ENCODE measurements at regions not wholly inside any gene's neighbourhood (a gene's known extent, or its start where the extent isn't known, plus 50 kb on each side); places are given as distances from the start of the nearest gene placed in this dataset.

DNA sequence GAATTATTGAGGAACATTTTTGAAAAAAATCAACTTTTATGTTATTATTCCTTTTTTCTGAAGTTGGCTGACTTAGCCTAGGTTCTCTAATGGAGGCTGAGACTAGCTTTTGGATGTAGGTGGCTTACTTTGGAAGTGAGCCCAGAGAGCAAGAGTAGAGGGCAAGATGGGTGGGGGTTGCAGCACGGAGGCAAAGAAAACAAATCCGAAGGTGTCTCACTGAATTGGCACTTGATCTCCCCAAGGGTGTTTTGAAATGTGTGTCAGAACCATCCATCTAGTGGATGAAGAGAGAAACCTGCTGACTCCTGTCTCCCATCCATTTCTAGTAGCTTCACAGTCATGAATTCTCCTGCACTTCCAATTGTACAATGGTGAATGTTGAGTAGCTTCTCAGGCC is 390.7 kb downstream of the TMEM182 start:
- Mint-ChIP-seq H3K4me1 (ENCODE audit: insufficient read depth, unreplicated experiment) (peaks cover 13% of the 10 kb centered on the region), H3K4me3 (ENCODE audit: unreplicated experiment) (no peak overlapping the region), H3K36me3 (ENCODE audit: insufficient read depth, unreplicated experiment) (no peaks in the 10 kb centered on the region), H3K9me3 (ENCODE audit: unreplicated experiment) (no peaks in the 10 kb centered on the region), H3K27me3 (ENCODE audit: insufficient read depth, unreplicated experiment) (peaks cover 50% of the 10 kb centered on the region), H3K27ac (ENCODE audit: low read depth, unreplicated experiment) (no peak overlapping the region)
- BruUV-seq (replicated peaks), result no TSS peak
- TF ChIP-seq, protein P1, sequence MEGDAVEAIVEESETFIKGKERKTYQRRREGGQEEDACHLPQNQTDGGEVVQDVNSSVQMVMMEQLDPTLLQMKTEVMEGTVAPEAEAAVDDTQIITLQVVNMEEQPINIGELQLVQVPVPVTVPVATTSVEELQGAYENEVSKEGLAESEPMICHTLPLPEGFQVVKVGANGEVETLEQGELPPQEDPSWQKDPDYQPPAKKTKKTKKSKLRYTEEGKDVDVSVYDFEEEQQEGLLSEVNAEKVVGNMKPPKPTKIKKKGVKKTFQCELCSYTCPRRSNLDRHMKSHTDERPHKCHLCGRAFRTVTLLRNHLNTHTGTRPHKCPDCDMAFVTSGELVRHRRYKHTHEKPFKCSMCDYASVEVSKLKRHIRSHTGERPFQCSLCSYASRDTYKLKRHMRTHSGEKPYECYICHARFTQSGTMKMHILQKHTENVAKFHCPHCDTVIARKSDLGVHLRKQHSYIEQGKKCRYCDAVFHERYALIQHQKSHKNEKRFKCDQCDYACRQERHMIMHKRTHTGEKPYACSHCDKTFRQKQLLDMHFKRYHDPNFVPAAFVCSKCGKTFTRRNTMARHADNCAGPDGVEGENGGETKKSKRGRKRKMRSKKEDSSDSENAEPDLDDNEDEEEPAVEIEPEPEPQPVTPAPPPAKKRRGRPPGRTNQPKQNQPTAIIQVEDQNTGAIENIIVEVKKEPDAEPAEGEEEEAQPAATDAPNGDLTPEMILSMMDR (IDR thresholded peaks at IDR 0.05; ENCODE audit: unreplicated experiment), result no peak
- ChIA-PET CTCF (interaction anchor here (0.6 kb wide), 1 partner anchor 23 kb away, joined by 3 read pairs; no protein-coding TSS in a partner anchor), POLR2A (no interaction called here)
- peak; percentile 5 for DNase-seq (ENCODE audit: unreplicated experiment)
- intact Hi-C loops (cut with micrococcal nuclease), result no loop called here

- H3K27ac Mint-ChIP-seq (ENCODE audit: low read depth, unreplicated experiment), result no peak overlapping the region
- peaks cover 48% of the 10 kb centered on the region for H3K27me3 Mint-ChIP-seq (ENCODE audit: insufficient read depth, unreplicated experiment)
- H3K36me3 Mint-ChIP-seq (ENCODE audit: insufficient read depth, unreplicated experiment), result no peaks in the 10 kb centered on the region
- intact Hi-C loops (cut with micrococcal nuclease), result no loop called here
- TF ChIP-seq, protein P1 (IDR thresholded peaks at IDR 0.05; ENCODE audit: unreplicated experiment), result no peak
- H3K9me3 Mint-ChIP-seq (ENCODE audit: unreplicated experiment), result no peaks in the 10 kb centered on the region
- peaks cover 13% of the 10 kb centered on the region for H3K4me1 Mint-ChIP-seq (ENCODE audit: insufficient read depth, unreplicated experiment)
- H3K4me3 Mint-ChIP-seq (ENCODE audit: unreplicated experiment), result no peak overlapping the region
- BruUV-seq (replicated peaks), result no TSS peak
- no peak for DNase-seq (ENCODE audit: unreplicated experiment)
- ChIA-PET CTCF (interaction anchor here (0.6 to 1.6 kb wide), 3 partner anchors 8 to 371 kb away, joined by 3 read pairs; no protein-coding TSS in a partner anchor), POLR2A (no interaction called here)
Observed at GRCh38 chr2:103153580-103154284, 391.9 kb downstream of the TMEM182 start.

DNA sequence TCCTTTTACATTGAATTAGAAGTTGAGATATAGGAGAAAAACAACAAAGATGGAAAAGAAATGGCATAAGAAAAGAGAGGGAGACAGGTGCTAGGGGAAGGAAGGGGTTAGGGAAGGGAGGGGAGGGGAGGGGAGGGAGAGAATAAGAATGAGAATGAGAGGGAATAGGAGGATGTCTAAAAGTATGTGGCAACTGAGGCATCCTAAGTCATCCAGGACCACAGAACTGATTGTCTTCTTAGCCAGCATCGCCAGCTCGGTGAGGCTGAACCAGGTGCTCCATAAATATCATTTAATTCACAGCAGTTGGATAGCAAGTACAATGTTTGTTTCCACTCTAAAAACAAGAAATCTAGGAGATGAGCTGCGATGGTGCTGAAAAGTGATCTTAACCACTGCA is 393.5 kb downstream of the TMEM182 start:
- CTCF ChIA-PET, result no interaction called here
- Mint-ChIP-seq H3K9me3 (ENCODE audit: unreplicated experiment) (no peaks in the 10 kb centered on the region), H3K27me3 (ENCODE audit: insufficient read depth, unreplicated experiment) (peaks cover 54% of the 10 kb centered on the region), H3K4me1 (ENCODE audit: insufficient read depth, unreplicated experiment) (peaks cover 13% of the 10 kb centered on the region), H3K36me3 (ENCODE audit: insufficient read depth, unreplicated experiment) (no peaks in the 10 kb centered on the region), H3K4me3 (ENCODE audit: unreplicated experiment) (no peak overlapping the region), H3K27ac (ENCODE audit: low read depth, unreplicated experiment) (no peak overlapping the region)
- intact Hi-C loops (cut with micrococcal nuclease), result no loop called here
- no peak for DNase-seq (ENCODE audit: unreplicated experiment)
- TF ChIP-seq, protein P1 (IDR thresholded peaks at IDR 0.05; ENCODE audit: unreplicated experiment), result no peak
- no TSS peak for BruUV-seq (replicated peaks)
- POLR2A ChIA-PET, result no interaction called here

DNA sequence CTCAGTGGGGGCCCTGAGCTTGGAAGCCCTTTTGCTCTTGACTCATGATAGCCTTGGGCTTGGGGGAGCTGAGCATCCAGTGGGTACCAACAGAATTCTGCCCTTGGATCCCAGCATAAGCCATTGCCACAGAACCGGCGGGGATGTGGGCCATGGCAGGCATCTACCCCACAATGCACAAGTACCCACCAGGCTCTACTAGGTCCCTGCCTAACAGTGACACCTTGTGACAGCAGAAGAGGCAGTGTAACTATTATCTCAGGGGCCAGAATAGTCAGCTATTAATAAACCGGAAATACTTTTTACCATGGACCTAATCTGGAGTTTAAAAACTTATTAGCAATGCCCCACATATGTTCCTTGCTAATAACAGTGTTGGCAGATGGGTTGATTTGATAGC is 397.2 kb downstream of the TMEM182 start:
- H3K36me3 Mint-ChIP-seq (ENCODE audit: insufficient read depth, unreplicated experiment), result no peaks in the 10 kb centered on the region
- H3K4me3 Mint-ChIP-seq (ENCODE audit: unreplicated experiment), result no peak overlapping the region
- POLR2A ChIA-PET, result no interaction called here
- no peaks in the 10 kb centered on the region for H3K9me3 Mint-ChIP-seq (ENCODE audit: unreplicated experiment)
- H3K27me3 Mint-ChIP-seq (ENCODE audit: insufficient read depth, unreplicated experiment), result peaks cover 77% of the 10 kb centered on the region
- H3K27ac Mint-ChIP-seq (ENCODE audit: low read depth, unreplicated experiment), result no peak overlapping the region
- intact Hi-C loops (cut with micrococcal nuclease), result no loop called here
- no TSS peak for BruUV-seq (replicated peaks)
- DNase-seq (ENCODE audit: unreplicated experiment), result no peak
- CTCF ChIA-PET, result interaction anchor here (0.7 to 2.2 kb wide), 6 partner anchors 10 to 1785 kb away, joined by 3 to 10 read pairs (median 5); no protein-coding TSS in a partner anchor
- peaks cover 11% of the 10 kb centered on the region for H3K4me1 Mint-ChIP-seq (ENCODE audit: insufficient read depth, unreplicated experiment)
- TF ChIP-seq, protein P1 (IDR thresholded peaks at IDR 0.05; ENCODE audit: unreplicated experiment), result no peak

All from MCF 10A (cell line).